ENCODE measurements at regions not wholly inside any gene's neighbourhood (a gene's known extent, or its start where the extent isn't known, plus 50 kb on each side); places are given as distances from the start of the nearest gene placed in this dataset.

DNA sequence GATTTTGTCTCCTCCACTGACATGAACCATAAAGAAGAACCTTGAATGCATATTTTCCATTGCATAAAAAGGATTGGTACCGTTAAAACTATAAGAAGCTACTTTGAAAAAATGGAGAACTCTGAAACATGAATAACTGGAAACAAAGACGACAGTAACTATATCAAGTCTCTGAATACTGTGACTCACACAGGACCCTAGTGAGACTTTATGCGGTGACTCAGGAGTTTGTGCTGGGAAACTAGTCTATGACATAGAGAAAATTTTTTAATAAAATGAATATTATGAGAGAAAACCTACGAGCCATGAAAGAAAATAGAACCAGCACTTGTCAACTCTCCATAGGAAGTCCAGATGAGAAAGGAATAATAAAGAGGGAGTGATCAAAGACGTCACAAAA lies 339.9 kb upstream of the ADARB2 start:
- in situ Hi-C loops (cut with HindIII; ENCODE audit: low pct_ligation_motif_present, low sequenced_read_pairs), result no loop called here
- Histone ChIP-seq H3K36me3 (replicated peaks) (no peaks in the 10 kb centered on the region), H3K27me3 (replicated peaks) (no peaks in the 10 kb centered on the region), H3K27ac (no peak overlapping the region), H3K4me3 (ENCODE audit: low read depth, low read length) (no peak overlapping the region)
- TF ChIP-seq, protein P1, sequence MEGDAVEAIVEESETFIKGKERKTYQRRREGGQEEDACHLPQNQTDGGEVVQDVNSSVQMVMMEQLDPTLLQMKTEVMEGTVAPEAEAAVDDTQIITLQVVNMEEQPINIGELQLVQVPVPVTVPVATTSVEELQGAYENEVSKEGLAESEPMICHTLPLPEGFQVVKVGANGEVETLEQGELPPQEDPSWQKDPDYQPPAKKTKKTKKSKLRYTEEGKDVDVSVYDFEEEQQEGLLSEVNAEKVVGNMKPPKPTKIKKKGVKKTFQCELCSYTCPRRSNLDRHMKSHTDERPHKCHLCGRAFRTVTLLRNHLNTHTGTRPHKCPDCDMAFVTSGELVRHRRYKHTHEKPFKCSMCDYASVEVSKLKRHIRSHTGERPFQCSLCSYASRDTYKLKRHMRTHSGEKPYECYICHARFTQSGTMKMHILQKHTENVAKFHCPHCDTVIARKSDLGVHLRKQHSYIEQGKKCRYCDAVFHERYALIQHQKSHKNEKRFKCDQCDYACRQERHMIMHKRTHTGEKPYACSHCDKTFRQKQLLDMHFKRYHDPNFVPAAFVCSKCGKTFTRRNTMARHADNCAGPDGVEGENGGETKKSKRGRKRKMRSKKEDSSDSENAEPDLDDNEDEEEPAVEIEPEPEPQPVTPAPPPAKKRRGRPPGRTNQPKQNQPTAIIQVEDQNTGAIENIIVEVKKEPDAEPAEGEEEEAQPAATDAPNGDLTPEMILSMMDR (IDR thresholded peaks at IDR 0.05; ENCODE audit: low read depth, low read length, missing control alignments), result no peak
- DNase-seq, result no peak

DNA sequence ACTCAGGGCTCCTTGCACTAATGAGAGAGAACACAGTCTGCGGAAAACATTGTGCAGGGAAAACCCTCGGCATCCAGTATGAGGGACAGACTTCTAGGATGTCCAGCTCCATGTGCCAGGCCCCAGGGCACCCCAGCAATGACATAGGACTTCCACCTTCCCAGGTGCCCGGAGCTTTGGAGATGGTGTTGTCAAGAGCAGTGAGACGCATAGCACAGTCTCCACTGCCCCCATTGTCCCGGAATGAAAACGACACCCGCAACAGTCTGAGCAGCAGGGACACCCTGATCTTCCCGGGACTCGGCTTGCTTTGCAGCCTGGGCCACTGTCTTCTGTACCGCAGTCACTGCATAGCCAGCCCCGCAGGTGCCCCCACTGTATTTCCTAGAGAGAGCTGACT lies 339.2 kb upstream of the ADARB2 start:
- Histone ChIP-seq H3K36me3 (replicated peaks) (no peaks in the 10 kb centered on the region), H3K27me3 (replicated peaks) (no peaks in the 10 kb centered on the region), H3K27ac (no peak overlapping the region), H3K4me3 (ENCODE audit: low read depth, low read length) (no peak overlapping the region)
- TF ChIP-seq, protein P1 (IDR thresholded peaks at IDR 0.05; ENCODE audit: low read depth, low read length, missing control alignments), result no peak
- no peak for DNase-seq
- in situ Hi-C loops (cut with HindIII; ENCODE audit: low pct_ligation_motif_present, low sequenced_read_pairs), result no loop called here

- in situ Hi-C loops (cut with HindIII; ENCODE audit: low pct_ligation_motif_present, low sequenced_read_pairs), result no loop called here
- TF ChIP-seq, protein P1 (IDR thresholded peaks at IDR 0.05; ENCODE audit: low read depth, low read length, missing control alignments), result no peak
- H3K36me3 ChIP-seq (replicated peaks), result no peaks in the 10 kb centered on the region
- DNase-seq, result no peak
- no peaks in the 10 kb centered on the region for H3K27me3 ChIP-seq (replicated peaks)
- H3K27ac ChIP-seq, result no peak overlapping the region
- no peak overlapping the region for H3K4me3 ChIP-seq (ENCODE audit: low read depth, low read length)
Measured at GRCh38 chr10:2067015-2067414, 329.7 kb upstream of the ADARB2 start.

GRCh38 chr10:2054728-2055127 lies 317.4 kb upstream of the ADARB2 start:
- in situ Hi-C loops (cut with HindIII; ENCODE audit: low pct_ligation_motif_present, low sequenced_read_pairs), result no loop called here
- H3K36me3 ChIP-seq (replicated peaks), result no peaks in the 10 kb centered on the region
- H3K27ac ChIP-seq, result no peak overlapping the region
- TF ChIP-seq, protein P1 (IDR thresholded peaks at IDR 0.05; ENCODE audit: low read depth, low read length, missing control alignments), result no peak
- no peak for DNase-seq
- H3K27me3 ChIP-seq (replicated peaks), result no peaks in the 10 kb centered on the region
- no peak overlapping the region for H3K4me3 ChIP-seq (ENCODE audit: low read depth, low read length)

GRCh38 chr10:2053805-2054204 lies 316.5 kb upstream of the ADARB2 start:
- DNase-seq, result no peak
- TF ChIP-seq, protein P1 (IDR thresholded peaks at IDR 0.05; ENCODE audit: low read depth, low read length, missing control alignments), result no peak
- in situ Hi-C loops (cut with HindIII; ENCODE audit: low pct_ligation_motif_present, low sequenced_read_pairs), result no loop called here
- no peak overlapping the region for H3K27ac ChIP-seq
- no peaks in the 10 kb centered on the region for H3K36me3 ChIP-seq (replicated peaks)
- no peak overlapping the region for H3K4me3 ChIP-seq (ENCODE audit: low read depth, low read length)
- H3K27me3 ChIP-seq (replicated peaks), result no peaks in the 10 kb centered on the region

DNA sequence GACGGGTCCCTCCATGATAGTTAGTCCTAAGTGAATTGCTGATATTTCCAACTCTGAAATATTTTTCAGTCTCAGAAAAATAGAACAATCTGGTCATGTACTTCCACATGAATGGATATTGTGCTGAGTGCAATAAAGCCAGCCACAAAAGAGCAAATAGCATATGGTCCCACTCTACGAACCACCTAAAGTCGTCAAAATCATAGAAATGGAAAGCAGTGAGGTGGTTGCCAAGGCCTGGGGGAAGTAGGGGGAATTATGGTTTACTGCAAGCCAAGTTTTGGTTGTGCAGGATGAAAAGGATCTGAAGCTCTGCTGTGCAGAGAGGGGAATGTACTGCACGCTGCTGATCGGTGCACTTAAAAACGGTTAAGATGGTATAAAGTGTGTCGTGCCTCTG lies 313.8 kb upstream of the ADARB2 start:
- H3K27me3 ChIP-seq (replicated peaks), result no peaks in the 10 kb centered on the region
- H3K27ac ChIP-seq, result no peak overlapping the region
- TF ChIP-seq, protein P1 (IDR thresholded peaks at IDR 0.05; ENCODE audit: low read depth, low read length, missing control alignments), result no peak
- H3K36me3 ChIP-seq (replicated peaks), result no peaks in the 10 kb centered on the region
- H3K4me3 ChIP-seq (ENCODE audit: low read depth, low read length), result no peak overlapping the region
- DNase-seq, result no peak
- in situ Hi-C loops (cut with HindIII; ENCODE audit: low pct_ligation_motif_present, low sequenced_read_pairs), result no loop called here

Measured in brain microvascular endothelial cell (primary cell).